Astrocyte (in vitro differentiated cells and primary cell): ENCODE measurements at regions not wholly inside any gene's neighbourhood (a gene's known extent, or its start where the extent isn't known, plus 50 kb on each side); places are given as distances from the start of the nearest gene placed in this dataset.

Experiments
- DNase-seq: peaks from one replicate; pipeline ENCODE4 v3.0.0-alpha.2; 2010; ENCODE audit warnings: low read depth
- FAIRE-seq: peaks from 2 replicates; lab custom pipeline; 2011; peaks lifted over from hg19 to GRCh38; lab: Jason Lieb, UNC
- H2AFZ ChIP-seq: 2 replicates; pipeline ENCODE4 v1.6.0; 2012; ENCODE audit warnings: low read depth, low read length, inconsistent platforms
- H3K27ac ChIP-seq: 2 replicates; pipeline ENCODE4 v1.5.1; 2011; ENCODE audit warnings: low read depth, low read length, inconsistent platforms
- H3K27me3 ChIP-seq: 2 replicates; pipeline ENCODE4 v1.6.0; 2011; ENCODE audit warnings: low read length, inconsistent platforms; ENCODE audit not compliant: insufficient read depth
- H3K36me3 ChIP-seq: 2 replicates; pipeline ENCODE4 v1.5.1; 2011; ENCODE audit warnings: low read length, inconsistent platforms; ENCODE audit not compliant: insufficient read depth
- H3K4me1 ChIP-seq: 2 replicates; pipeline ENCODE4 v1.5.1; 2011; ENCODE audit warnings: low read length, inconsistent platforms; ENCODE audit not compliant: insufficient read depth
- H3K4me2 ChIP-seq: 2 replicates; pipeline ENCODE4 v1.6.0; 2012; ENCODE audit warnings: low read length, inconsistent platforms
- H3K4me3 ChIP-seq: 2 replicates; pipeline ENCODE4 v1.5.1; 2011; ENCODE audit warnings: low read depth, mild to moderate bottlenecking, low read length, inconsistent platforms; ENCODE audit not compliant: insufficient read depth
- H3K79me2 ChIP-seq: 2 replicates; pipeline ENCODE4 v1.6.0; 2012; ENCODE audit warnings: mild to moderate bottlenecking, low read length, inconsistent platforms; ENCODE audit not compliant: insufficient read depth
- H3K9ac ChIP-seq: 2 replicates; pipeline ENCODE4 v1.6.0; 2012; ENCODE audit warnings: mild to moderate bottlenecking, low read length, inconsistent platforms
- H3K9me3 ChIP-seq: 2 replicates; pipeline ENCODE4 v1.5.1; 2012; ENCODE audit warnings: low read depth, mild to moderate bottlenecking, low read length, inconsistent platforms; ENCODE audit not compliant: insufficient read depth
- H4K20me1 ChIP-seq: 2 replicates; pipeline ENCODE4 v1.6.0; 2012; ENCODE audit warnings: low read length, inconsistent platforms; ENCODE audit not compliant: insufficient read depth
- H3K27ac Mint-ChIP-seq: one replicate; pipeline ENCODE4 v1.8.0; 2021; ENCODE audit warnings: mild to moderate bottlenecking, mixed read lengths; ENCODE audit not compliant: unreplicated experiment
- H3K27me3 Mint-ChIP-seq: one replicate; pipeline ENCODE4 v1.8.0; 2021; ENCODE audit warnings: low read depth, mixed read lengths; ENCODE audit not compliant: unreplicated experiment
- H3K36me3 Mint-ChIP-seq: one replicate; pipeline ENCODE4 v1.8.0; 2021; ENCODE audit warnings: low read depth, mixed read lengths; ENCODE audit not compliant: unreplicated experiment
- H3K4me1 Mint-ChIP-seq: one replicate; pipeline ENCODE4 v1.8.0; 2021; ENCODE audit warnings: low read depth, mixed read lengths; ENCODE audit not compliant: unreplicated experiment
- H3K4me3 Mint-ChIP-seq: one replicate; pipeline ENCODE4 v1.8.0; 2021; ENCODE audit warnings: mild to moderate bottlenecking, moderate library complexity, mixed read lengths; ENCODE audit not compliant: unreplicated experiment
- H3K9me3 Mint-ChIP-seq: one replicate; pipeline ENCODE4 v1.8.0; 2021; ENCODE audit warnings: mild to moderate bottlenecking, mixed read lengths; ENCODE audit not compliant: unreplicated experiment
- EZH2 ChIP-seq: IDR thresholded peaks from 2 replicates; pipeline ENCODE4 v1.6.1; 2012; ENCODE audit warnings: mild to moderate bottlenecking, low read length, inconsistent platforms; ENCODE audit not compliant: insufficient read depth
- TF ChIP-seq, protein P1 (sequence below): IDR thresholded peaks from 2 replicates; pipeline ENCODE4 v1.5.1; 2011; ENCODE audit warnings: low read depth, mild to moderate bottlenecking, inconsistent platforms, low read length, moderate library complexity; ENCODE audit not compliant: insufficient read depth

DNA sequence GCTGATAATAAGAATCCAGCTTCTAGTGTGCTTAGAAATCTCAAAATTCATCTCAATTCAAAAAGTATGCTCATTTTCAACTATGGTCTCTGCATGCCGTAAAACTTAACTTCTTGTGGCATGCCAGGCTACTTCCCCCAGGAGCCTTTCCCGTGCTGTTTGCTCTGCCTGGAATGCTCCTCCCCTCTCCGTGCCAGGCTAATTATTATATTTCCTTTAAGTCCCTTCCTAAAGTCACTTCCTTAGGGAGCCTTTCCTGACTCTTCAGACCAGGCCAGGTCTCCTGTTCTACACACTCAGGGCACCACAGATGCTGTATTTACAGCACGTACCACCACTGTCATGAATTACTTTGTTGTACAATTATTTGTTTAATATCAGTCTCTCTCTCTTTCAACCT, 67.1 kb upstream of the PPP2R5A start:
- no peak overlapping the region for H3K27ac Mint-ChIP-seq
- FAIRE-seq = no peak
- H3K36me3 ChIP-seq = no peaks in the 10 kb centered on the region
- H4K20me1 ChIP-seq = no peaks in the 10 kb centered on the region
- no peak for TF ChIP-seq EZH2
- TF ChIP-seq, protein P1, sequence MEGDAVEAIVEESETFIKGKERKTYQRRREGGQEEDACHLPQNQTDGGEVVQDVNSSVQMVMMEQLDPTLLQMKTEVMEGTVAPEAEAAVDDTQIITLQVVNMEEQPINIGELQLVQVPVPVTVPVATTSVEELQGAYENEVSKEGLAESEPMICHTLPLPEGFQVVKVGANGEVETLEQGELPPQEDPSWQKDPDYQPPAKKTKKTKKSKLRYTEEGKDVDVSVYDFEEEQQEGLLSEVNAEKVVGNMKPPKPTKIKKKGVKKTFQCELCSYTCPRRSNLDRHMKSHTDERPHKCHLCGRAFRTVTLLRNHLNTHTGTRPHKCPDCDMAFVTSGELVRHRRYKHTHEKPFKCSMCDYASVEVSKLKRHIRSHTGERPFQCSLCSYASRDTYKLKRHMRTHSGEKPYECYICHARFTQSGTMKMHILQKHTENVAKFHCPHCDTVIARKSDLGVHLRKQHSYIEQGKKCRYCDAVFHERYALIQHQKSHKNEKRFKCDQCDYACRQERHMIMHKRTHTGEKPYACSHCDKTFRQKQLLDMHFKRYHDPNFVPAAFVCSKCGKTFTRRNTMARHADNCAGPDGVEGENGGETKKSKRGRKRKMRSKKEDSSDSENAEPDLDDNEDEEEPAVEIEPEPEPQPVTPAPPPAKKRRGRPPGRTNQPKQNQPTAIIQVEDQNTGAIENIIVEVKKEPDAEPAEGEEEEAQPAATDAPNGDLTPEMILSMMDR = no peak
- peaks cover 2% of the 10 kb centered on the region for H3K9me3 Mint-ChIP-seq
- peaks cover 4% of the 10 kb centered on the region for H3K27me3 Mint-ChIP-seq
- H3K9ac ChIP-seq = no peak overlapping the region
- H3K4me1 Mint-ChIP-seq = peaks cover 24% of the 10 kb centered on the region
- no peak for DNase-seq
- no peak overlapping the region for H2AFZ ChIP-seq
- H3K27me3 ChIP-seq = no peaks in the 10 kb centered on the region
- H3K9me3 ChIP-seq = no peaks in the 10 kb centered on the region
- no peak overlapping the region for H3K27ac ChIP-seq
- no peak overlapping the region for H3K4me2 ChIP-seq
- no peak overlapping the region for H3K4me3 ChIP-seq
- peaks cover 18% of the 10 kb centered on the region for H3K4me1 ChIP-seq
- H3K36me3 Mint-ChIP-seq = peaks cover 2% of the 10 kb centered on the region
- no peaks in the 10 kb centered on the region for H3K79me2 ChIP-seq
- H3K4me3 Mint-ChIP-seq = no peak overlapping the region

DNA sequence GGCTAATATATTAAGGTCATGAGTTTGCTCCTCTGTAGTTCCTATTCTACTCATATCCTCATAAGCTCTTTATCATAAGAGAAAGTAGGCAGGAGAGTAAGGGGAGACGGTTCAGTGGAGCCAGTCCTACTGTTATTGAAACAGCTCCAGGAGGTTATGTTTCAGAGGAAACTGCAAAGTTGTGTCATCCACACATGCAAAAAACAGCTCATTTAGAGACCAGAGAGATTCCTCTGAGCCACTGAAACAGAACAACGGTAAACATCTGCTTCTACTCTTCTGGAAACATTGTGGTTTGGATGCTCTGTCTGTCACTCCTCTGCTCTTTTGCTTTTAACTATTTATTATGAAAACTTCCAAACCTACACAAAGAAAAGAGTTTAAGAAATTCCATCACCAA, 66.3 kb upstream of the PPP2R5A start:
- H3K9me3 Mint-ChIP-seq = peaks cover 2% of the 10 kb centered on the region
- TF ChIP-seq, protein P1 = no peak
- TF ChIP-seq EZH2 = no peak
- H4K20me1 ChIP-seq = no peaks in the 10 kb centered on the region
- H3K4me3 ChIP-seq = no peak overlapping the region
- H3K27ac Mint-ChIP-seq = peak overlapping the region; percentile 84
- H3K27me3 Mint-ChIP-seq = peaks cover 3% of the 10 kb centered on the region
- peaks cover 2% of the 10 kb centered on the region for H3K36me3 Mint-ChIP-seq
- peak overlapping the region; percentile 47 for H3K4me2 ChIP-seq
- no peaks in the 10 kb centered on the region for H3K36me3 ChIP-seq
- no peak overlapping the region for H3K27ac ChIP-seq
- peaks cover 24% of the 10 kb centered on the region for H3K4me1 Mint-ChIP-seq
- FAIRE-seq (peak; percentile 75), DNase-seq (peak; percentile 89)
- no peaks in the 10 kb centered on the region for H3K79me2 ChIP-seq
- H3K4me1 ChIP-seq = peaks cover 18% of the 10 kb centered on the region
- H3K9ac ChIP-seq = no peak overlapping the region
- H3K27me3 ChIP-seq = no peaks in the 10 kb centered on the region
- no peak overlapping the region for H3K4me3 Mint-ChIP-seq
- H3K9me3 ChIP-seq = no peaks in the 10 kb centered on the region
- H2AFZ ChIP-seq = no peak overlapping the region

- peak overlapping the region; percentile 47 for H3K4me2 ChIP-seq
- no peak overlapping the region for H3K4me3 Mint-ChIP-seq
Measured at GRCh38 chr1:212219679-212220463, 65.3 kb upstream of the PPP2R5A start.

More at GRCh38 chr1:212219679-212220463, 65.3 kb upstream of the PPP2R5A start:
- TF ChIP-seq, protein P1 = no peak
- TF ChIP-seq EZH2 = no peak
- Histone ChIP-seq H3K27me3 (no peaks in the 10 kb centered on the region), H4K20me1 (no peaks in the 10 kb centered on the region), H3K36me3 (no peaks in the 10 kb centered on the region), H3K27ac (no peak overlapping the region), H2AFZ (no peak overlapping the region), H3K4me3 (no peak overlapping the region), H3K4me1 (peaks cover 18% of the 10 kb centered on the region), H3K9ac (no peak overlapping the region), H3K79me2 (no peaks in the 10 kb centered on the region), H3K9me3 (no peaks in the 10 kb centered on the region)
- H3K36me3 Mint-ChIP-seq = peaks cover 2% of the 10 kb centered on the region
- H3K27ac Mint-ChIP-seq = peak overlapping the region; percentile 84
- peaks cover 3% of the 10 kb centered on the region for H3K9me3 Mint-ChIP-seq
- peaks cover 4% of the 10 kb centered on the region for H3K27me3 Mint-ChIP-seq
- peaks cover 24% of the 10 kb centered on the region for H3K4me1 Mint-ChIP-seq
- DNase-seq (peak; percentile 82), FAIRE-seq (no peak)
